ENCODE measurements at regions not wholly inside any gene's neighbourhood (a gene's known extent, or its start where the extent isn't known, plus 50 kb on each side); places are given as distances from the start of the nearest gene placed in this dataset.

DNA sequence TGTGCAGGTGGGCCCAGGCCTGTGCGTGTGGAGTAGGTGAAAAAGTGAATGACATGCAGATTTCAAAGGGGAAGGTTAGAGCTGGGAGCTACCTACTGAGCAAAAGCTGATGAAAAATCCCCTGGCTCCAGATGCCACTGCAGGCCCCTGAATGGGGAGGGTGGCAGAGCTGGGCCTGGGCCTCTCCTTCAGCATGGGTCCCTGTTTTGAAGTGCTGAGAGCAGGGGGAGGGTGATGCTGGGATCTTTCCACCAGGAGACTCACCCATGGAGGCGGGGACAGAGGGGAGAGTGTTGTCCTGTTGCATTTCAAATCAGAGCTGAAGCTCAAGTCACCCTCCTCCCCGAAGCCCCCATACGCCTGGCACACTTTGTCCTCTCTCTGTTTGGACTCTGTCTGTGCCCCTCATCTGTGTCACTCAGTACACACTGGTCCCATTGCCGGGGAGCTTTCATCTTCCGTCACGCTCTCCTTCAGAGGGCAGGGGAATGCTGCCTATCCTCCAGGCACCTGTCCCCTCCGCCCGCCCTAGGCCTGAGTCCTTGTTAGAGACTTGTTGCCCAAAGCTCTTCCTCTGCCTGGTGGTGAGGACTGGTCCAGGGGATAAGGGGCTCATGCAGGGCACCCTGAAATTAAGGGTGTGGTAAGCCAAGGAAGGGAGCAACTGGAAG is 206.6 kb downstream of the HAUS1 start:
- no peak for TF ChIP-seq CTCF (IDR thresholded peaks at IDR 0.05; ENCODE audit: low read depth, low read length)
- H3K4me3 ChIP-seq (ENCODE audit: low read depth, low read length), result no peak overlapping the region

DNA sequence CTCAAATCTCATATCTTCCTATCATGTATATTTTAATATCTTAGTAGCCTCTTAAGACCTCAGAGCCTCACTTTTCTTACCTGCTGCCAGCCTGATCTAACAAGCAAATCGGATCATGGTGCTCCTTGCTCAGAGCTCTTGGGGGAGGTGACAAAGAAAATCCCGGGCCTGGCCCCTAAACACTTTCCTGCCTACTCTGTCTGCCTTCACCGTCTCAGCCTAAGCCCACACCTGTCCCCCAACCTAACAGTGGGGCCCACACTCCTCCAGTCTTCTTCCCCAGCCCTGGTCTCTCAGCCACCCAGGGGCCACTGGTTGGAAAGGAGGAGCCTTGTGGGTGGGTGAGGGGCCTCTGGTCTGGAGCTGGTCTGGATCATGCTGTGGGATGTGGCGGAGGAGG is 207.3 kb downstream of the HAUS1 start:
- H3K4me3 ChIP-seq (ENCODE audit: low read depth, low read length), result no peak overlapping the region
- no peak for TF ChIP-seq CTCF (IDR thresholded peaks at IDR 0.05; ENCODE audit: low read depth, low read length)

GRCh38 chr18:46312221-46312620 is 208.0 kb downstream of the HAUS1 start:
- no peak overlapping the region for H3K4me3 ChIP-seq (ENCODE audit: low read depth, low read length)
- no peak for TF ChIP-seq CTCF (IDR thresholded peaks at IDR 0.05; ENCODE audit: low read depth, low read length)

GRCh38 chr18:46313521-46313920 is 209.3 kb downstream of the HAUS1 start:
- H3K4me3 ChIP-seq (ENCODE audit: low read depth, low read length), result no peak overlapping the region

GRCh38 chr18:46314011-46314410 is 209.8 kb downstream of the HAUS1 start:
- H3K4me3 ChIP-seq (ENCODE audit: low read depth, low read length), result no peak overlapping the region
- TF ChIP-seq CTCF (IDR thresholded peaks at IDR 0.05; ENCODE audit: low read depth, low read length), result no peak

More at GRCh38 chr18:46313521-46313920, 209.3 kb downstream of the HAUS1 start:
- TF ChIP-seq CTCF (IDR thresholded peaks at IDR 0.05; ENCODE audit: low read depth, low read length), result no peak

DNA sequence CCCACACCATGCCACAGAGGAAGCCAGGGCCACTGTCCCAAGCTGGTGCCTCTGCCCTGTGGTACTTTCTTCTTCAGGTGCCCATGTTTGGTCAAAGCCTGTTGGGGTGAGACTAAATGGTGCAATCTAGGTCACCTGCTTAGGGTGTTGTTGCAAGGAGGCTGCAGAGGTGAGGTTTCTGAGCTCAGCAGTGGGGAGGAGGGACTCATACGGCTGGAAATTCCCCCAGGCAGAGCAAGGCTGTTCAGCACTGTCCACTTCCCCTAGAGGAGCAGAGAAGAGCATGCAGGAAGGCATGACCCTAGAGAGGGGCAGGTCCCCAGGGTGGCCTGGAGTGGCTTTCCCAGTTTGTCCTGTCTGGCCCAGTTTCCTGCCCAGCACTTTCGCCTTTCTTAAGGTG is 211.0 kb downstream of the HAUS1 start:
- no peak overlapping the region for H3K4me3 ChIP-seq (ENCODE audit: low read depth, low read length)
- no peak for TF ChIP-seq CTCF (IDR thresholded peaks at IDR 0.05; ENCODE audit: low read depth, low read length)

GRCh38 chr18:46318356-46318755 is 214.2 kb downstream of the HAUS1 start:
- no peak for TF ChIP-seq CTCF (IDR thresholded peaks at IDR 0.05; ENCODE audit: low read depth, low read length)
- H3K4me3 ChIP-seq (ENCODE audit: low read depth, low read length), result no peak overlapping the region

All from WI38 (cell line).